ENCODE measurements at regions not wholly inside any gene's neighbourhood (a gene's known extent, or its start where the extent isn't known, plus 50 kb on each side); places are given as distances from the start of the nearest gene placed in this dataset.

DNA sequence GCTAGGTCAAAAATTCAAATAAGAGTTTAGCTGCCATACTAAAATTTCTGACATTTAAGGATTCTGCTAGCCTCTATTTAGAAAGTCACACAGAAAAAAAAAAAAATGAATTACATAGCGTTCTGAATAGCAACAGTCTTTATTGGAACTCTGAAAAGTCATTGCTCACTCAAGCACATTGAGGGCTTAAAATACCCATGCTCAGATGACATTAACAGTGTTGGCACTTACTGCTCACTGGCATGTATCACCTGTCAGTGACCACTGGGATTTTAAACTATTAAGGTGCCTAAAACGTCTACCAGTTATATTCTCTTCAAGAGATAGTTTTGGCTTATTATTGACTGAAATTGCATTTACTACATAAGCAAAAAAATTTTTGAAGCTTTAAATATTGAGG lies 468.0 kb upstream of the SPHKAP start:
- TF ChIP-seq, protein P1, sequence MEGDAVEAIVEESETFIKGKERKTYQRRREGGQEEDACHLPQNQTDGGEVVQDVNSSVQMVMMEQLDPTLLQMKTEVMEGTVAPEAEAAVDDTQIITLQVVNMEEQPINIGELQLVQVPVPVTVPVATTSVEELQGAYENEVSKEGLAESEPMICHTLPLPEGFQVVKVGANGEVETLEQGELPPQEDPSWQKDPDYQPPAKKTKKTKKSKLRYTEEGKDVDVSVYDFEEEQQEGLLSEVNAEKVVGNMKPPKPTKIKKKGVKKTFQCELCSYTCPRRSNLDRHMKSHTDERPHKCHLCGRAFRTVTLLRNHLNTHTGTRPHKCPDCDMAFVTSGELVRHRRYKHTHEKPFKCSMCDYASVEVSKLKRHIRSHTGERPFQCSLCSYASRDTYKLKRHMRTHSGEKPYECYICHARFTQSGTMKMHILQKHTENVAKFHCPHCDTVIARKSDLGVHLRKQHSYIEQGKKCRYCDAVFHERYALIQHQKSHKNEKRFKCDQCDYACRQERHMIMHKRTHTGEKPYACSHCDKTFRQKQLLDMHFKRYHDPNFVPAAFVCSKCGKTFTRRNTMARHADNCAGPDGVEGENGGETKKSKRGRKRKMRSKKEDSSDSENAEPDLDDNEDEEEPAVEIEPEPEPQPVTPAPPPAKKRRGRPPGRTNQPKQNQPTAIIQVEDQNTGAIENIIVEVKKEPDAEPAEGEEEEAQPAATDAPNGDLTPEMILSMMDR (IDR thresholded peaks at IDR 0.05): no peak
- TF ChIP-seq POLR2AphosphoS5 (IDR thresholded peaks at IDR 0.05; ENCODE audit: insufficient read depth in 1 of 2, low read depth in 1 of 2) (no peak), POLR2A (IDR thresholded peaks at IDR 0.05) (no peak)

All from vagina (tissue), 2 donors.